B cell (primary cell): ENCODE measurements at regions not wholly inside any gene's neighbourhood (a gene's known extent, or its start where the extent isn't known, plus 50 kb on each side); places are given as distances from the start of the nearest gene placed in this dataset.

Source experiments
- ATAC-seq: fragments of 200-7000 bp; cut with Tn5 transposase; one replicate; pipeline ENCODE4 v1.10.0; 2021; ENCODE audit warnings: low read depth, mild to moderate bottlenecking, moderate number of reproducible peaks, moderate library complexity
- CTCF ChIA-PET: fragments of 350-600 bp; sonication (Branson Sonifier 250); formaldehyde crosslinking; loops from one replicate; lab custom pipeline; 2021; ENCODE audit warnings: antibody characterized with exemption, inconsistent platforms; lab: Charles Lee
- POLR2A ChIA-PET: fragments of 350-600 bp; sonication (Branson Sonifier 250); formaldehyde crosslinking; loops from one replicate; lab custom pipeline; 2021; ENCODE audit warnings: antibody characterized with exemption; lab: Charles Lee
- DNase-seq: peaks from one replicate; pipeline ENCODE4 v3.0.0; 2013
- H2AFZ ChIP-seq: 2 replicates; pipeline ENCODE4 v1.6.1; 2012; ENCODE audit warnings: mild to moderate bottlenecking, low read depth, low read length; ENCODE audit not compliant: insufficient read depth, poor library complexity, severe bottlenecking
- H3K27ac ChIP-seq, 2 donors: 1 replicate in 1 of 2; 2 replicates in 1 of 2; pipeline ENCODE4 v1.5.1; 2012 to 2013; ENCODE audit warnings: low read length in 2 of 2, mild to moderate bottlenecking in 2 of 2, moderate library complexity in 1 of 2
- H3K27me3 ChIP-seq, 4 experiments: fragments of 200-600 bp in 1 of 4; sonication (generic) in 1 of 4; replicated peaks in 1 of 4; 1 replicate in 2 of 4; 2 replicates in 2 of 4; pipeline versions ENCODE4 v1.6.1 to v1.7.0; 2013 to 2016; ENCODE audit warnings: low read length in 3 of 4, mild to moderate bottlenecking in 2 of 4, mixed read lengths in 1 of 4, moderate library complexity in 1 of 4; ENCODE audit not compliant: insufficient read depth in 4 of 4, control insufficient read depth in 3 of 4; ENCODE audit errors: control extremely low read depth in 1 of 4
- H3K36me3 ChIP-seq, 2 experiments: replicated peaks in 1 of 2; 1 replicate in 1 of 2; 2 replicates in 1 of 2; pipeline versions ENCODE4 v1.6.1 to v1.7.1; 2013; ENCODE audit warnings: low read length in 1 of 2; ENCODE audit not compliant: insufficient read depth in 2 of 2, control insufficient read depth in 1 of 2; ENCODE audit errors: control extremely low read depth in 1 of 2, extremely low read depth in 1 of 2
- H3K4me1 ChIP-seq, 2 donors: fragments of 200-600 bp in 1 of 2; sonication (generic) in 1 of 2; 1 replicate in 1 of 2; 2 replicates in 1 of 2; pipeline versions ENCODE4 v1.5.1 to v1.6.1; 2013 to 2017; ENCODE audit warnings: low read length in 2 of 2; ENCODE audit not compliant: control insufficient read depth in 2 of 2, insufficient read depth in 2 of 2
- H3K4me2 ChIP-seq: replicated peaks from 2 replicates; pipeline ENCODE3; 2012; ENCODE audit warnings: mild to moderate bottlenecking, low read depth, low read length; ENCODE audit not compliant: poor library complexity, severe bottlenecking
- H3K4me3 ChIP-seq, 5 experiments: fragments of 200-600 bp in 1 of 5; sonication (generic) in 1 of 5; 1 replicate in 3 of 5; 2 replicates in 2 of 5; pipeline versions ENCODE4 v1.5.1 to v1.7.0; 2011 to 2016; ENCODE audit warnings: low read length in 4 of 5, mild to moderate bottlenecking in 4 of 5, low read depth in 2 of 5, control low read depth in 1 of 5, moderate library complexity in 1 of 5; ENCODE audit not compliant: insufficient read depth in 1 of 5; ENCODE audit errors: control extremely low read depth in 1 of 5, extremely low read depth in 1 of 5
- H3K79me2 ChIP-seq: fragments of 200-600 bp; sonication (generic); one replicate; pipeline ENCODE4 v1.6.0; 2016; ENCODE audit warnings: low read length; ENCODE audit not compliant: control insufficient read depth, insufficient read depth
- H3K9ac ChIP-seq: fragments of 200-600 bp; sonication (generic); 2 replicates; pipeline ENCODE4 v1.6.1; 2017; ENCODE audit warnings: mild to moderate bottlenecking, low read length, moderate library complexity
- H3K9me3 ChIP-seq, 3 donors: one replicate each; pipeline versions ENCODE4 v1.6.1 to v1.7.1; 2013; ENCODE audit warnings: low read length in 2 of 3; ENCODE audit not compliant: control insufficient read depth in 2 of 3, insufficient read depth in 1 of 3; ENCODE audit errors: control extremely low read depth in 1 of 3
- H4K20me1 ChIP-seq: 2 replicates; pipeline ENCODE4 v1.6.0; 2012; ENCODE audit warnings: mild to moderate bottlenecking, low read length; ENCODE audit not compliant: insufficient read depth, control insufficient read depth, poor library complexity, severe bottlenecking
- H3K27ac Mint-ChIP-seq: one replicate; pipeline ENCODE4 v1.8.0; 2021; ENCODE audit warnings: mixed read lengths
- H3K27me3 Mint-ChIP-seq: one replicate; pipeline ENCODE4 v1.8.0; 2021; ENCODE audit warnings: mixed read lengths
- H3K4me1 Mint-ChIP-seq: one replicate; pipeline ENCODE4 v1.8.0; 2021; ENCODE audit warnings: mixed read lengths
- H3K4me3 Mint-ChIP-seq: one replicate; pipeline ENCODE4 v1.8.0; 2021; ENCODE audit warnings: mixed read lengths
- H3K9me3 Mint-ChIP-seq: one replicate; pipeline ENCODE4 v1.8.0; 2022; ENCODE audit warnings: mixed read lengths; ENCODE audit not compliant: insufficient read depth
- CTCF ChIP-seq: fragments of 200-600 bp; IDR thresholded peaks from one replicate; pipeline ENCODE4 v1.8.0; 2022; ENCODE audit warnings: antibody characterized with exemption, mild to moderate bottlenecking
- EZH2 ChIP-seq: IDR thresholded peaks from 2 replicates; pipeline ENCODE4 v1.6.1; 2012; ENCODE audit warnings: borderline replicate concordance, low read depth, mild to moderate bottlenecking, moderate library complexity, low read length; ENCODE audit not compliant: insufficient read depth, poor library complexity, severe bottlenecking
- WGBS: methylation state at CpG from one replicate; pipeline ENCODE4 v1.1.5; 2013; ENCODE audit warnings: missing lambda C conversion rate; ENCODE audit not compliant: insufficient coverage; 5-methylcytosine and 5-hydroxymethylcytosine counted together
- intact Hi-C: fragments of 100-400 bp; cut with micrococcal nuclease; formaldehyde crosslinking; loops from one replicate; pipeline ENCODE4 v1.10.0; 2022

GRCh38 chr3:13257666-13258065 lies 162.5 kb downstream of the NUP210 start:
- TF ChIP-seq EZH2 (no peak), CTCF (no peak)
- H3K9ac ChIP-seq, result no peak overlapping the region
- H3K79me2 ChIP-seq, result no peaks in the 10 kb centered on the region
- H3K27ac Mint-ChIP-seq, result no peak overlapping the region
- intact Hi-C loops, result no loop called here
- H3K9me3 Mint-ChIP-seq, result no peaks in the 10 kb centered on the region
- no peaks in the 10 kb centered on the region for H3K36me3 ChIP-seq
- 97% methylated on average over 3 of the region's 4 CpGs for WGBS
- peaks cover 6 to 11% of the 10 kb centered on the region in 2 donors for H3K4me1 ChIP-seq
- H4K20me1 ChIP-seq, result no peaks in the 10 kb centered on the region
- POLR2A ChIA-PET, result interaction anchor here (0.5 kb wide), 1 partner anchor 8 kb away, joined by 3 read pairs; no protein-coding TSS in a partner anchor
- no peak overlapping the region for H3K4me3 Mint-ChIP-seq
- H2AFZ ChIP-seq, result no peak overlapping the region
- H3K4me2 ChIP-seq, result no peak overlapping the region
- peaks cover 0 to 18% (median 3%) of the 10 kb centered on the region in 4 experiments for H3K27me3 ChIP-seq
- H3K27me3 Mint-ChIP-seq, result peaks cover 41% of the 10 kb centered on the region
- no peak for ATAC-seq
- H3K4me1 Mint-ChIP-seq, result peaks cover 8% of the 10 kb centered on the region
- H3K27ac ChIP-seq, result no peak overlapping the region
- CTCF ChIA-PET, result no interaction called here
- DNase-seq, result no peak
- no peaks in the 10 kb centered on the region for H3K9me3 ChIP-seq
- no peak overlapping the region for H3K4me3 ChIP-seq

GRCh38 chr3:13256845-13257244 lies 163.3 kb downstream of the NUP210 start:
- H3K36me3 ChIP-seq, result no peaks in the 10 kb centered on the region
- H3K9me3 ChIP-seq, result no peaks in the 10 kb centered on the region
- H3K4me1 Mint-ChIP-seq, result peaks cover 2% of the 10 kb centered on the region
- DNase-seq, result no peak
- POLR2A ChIA-PET, result no interaction called here
- peaks cover 48% of the 10 kb centered on the region for H3K27me3 Mint-ChIP-seq
- no peaks in the 10 kb centered on the region for H4K20me1 ChIP-seq
- H3K27ac Mint-ChIP-seq, result no peak overlapping the region
- no peak overlapping the region for H3K27ac ChIP-seq
- H2AFZ ChIP-seq, result no peak overlapping the region
- no peak overlapping the region for H3K4me3 ChIP-seq
- no peaks in the 10 kb centered on the region for H3K9me3 Mint-ChIP-seq
- TF ChIP-seq CTCF (no peak), EZH2 (no peak)
- 77% methylated on average over 6 of the region's 8 CpGs for WGBS
- peaks cover 0 to 22% (median 3%) of the 10 kb centered on the region in 4 experiments for H3K27me3 ChIP-seq
- no peak overlapping the region for H3K4me2 ChIP-seq
- CTCF ChIA-PET, result interaction anchor here (0.5 kb wide), 1 partner anchor 327 kb away, joined by 3 read pairs; no protein-coding TSS in a partner anchor
- peaks cover 0 to 3% of the 10 kb centered on the region in 2 donors for H3K4me1 ChIP-seq
- H3K79me2 ChIP-seq, result no peaks in the 10 kb centered on the region
- intact Hi-C loops, result no loop called here
- H3K9ac ChIP-seq, result no peak overlapping the region
- ATAC-seq, result no peak
- H3K4me3 Mint-ChIP-seq, result no peak overlapping the region
